ENCODE measurements at regions not wholly inside any gene's neighbourhood (a gene's known extent, or its start where the extent isn't known, plus 50 kb on each side); places are given as distances from the start of the nearest gene placed in this dataset.
"Not testable (repeated sequence)": the region's sequence is repeated elsewhere in the genome, so short reads cannot be mapped to it uniquely, and the experiment has no call there.

- H3K4me3 ChIP-seq = no peak overlapping the region
- no peaks in the 10 kb centered on the region for H3K4me1 ChIP-seq
- 82 to 87% methylated on average over 3 of the region's 3 CpGs for WGBS, 2 donors
- ATAC-seq = no peak
- intact Hi-C loops (cut with DNase I) = no loop called here
- no peaks in the 10 kb centered on the region for H3K27me3 ChIP-seq
- no peaks in the 10 kb centered on the region for H3K36me3 ChIP-seq
- no peak overlapping the region for H3K27ac ChIP-seq
- TF ChIP-seq CTCF (IDR thresholded peaks at IDR 0.05) = no peak
- no peak for DNase-seq
- peaks cover 0 to 7% (median 0%) of the 10 kb centered on the region in 11 donors for H3K9me3 ChIP-seq
Observed at GRCh38 chr7:119096683-119097082, 872.2 kb downstream of the ANKRD7 start.

GRCh38 chr7:119100611-119101258, 876.2 kb downstream of the ANKRD7 start:
- H3K27me3 ChIP-seq; H3K36me3 ChIP-seq; intact Hi-C loops (cut with DNase I); DNase-seq; H3K4me1 ChIP-seq; H3K27ac ChIP-seq; ATAC-seq; H3K4me3 ChIP-seq; H3K9me3 ChIP-seq: not testable (repeated sequence)
- WGBS, 2 donors = 11 to 18% methylated on average over 4 of the region's 4 CpGs

- H3K9me3 ChIP-seq = peaks cover 0 to 7% (median 0%) of the 10 kb centered on the region in 11 donors
- no peaks in the 10 kb centered on the region for H3K27me3 ChIP-seq
- no peak overlapping the region for H3K4me3 ChIP-seq
- ATAC-seq = no peak
- H3K27ac ChIP-seq = no peak overlapping the region
- no peak for TF ChIP-seq CTCF (IDR thresholded peaks at IDR 0.05)
- intact Hi-C loops (cut with DNase I) = no loop called here
- H3K4me1 ChIP-seq = no peaks in the 10 kb centered on the region
- WGBS, 2 donors = 65 to 70% methylated on average over 1 of the region's 1 CpG
- H3K36me3 ChIP-seq = no peaks in the 10 kb centered on the region
- no peak for DNase-seq
Observed at GRCh38 chr7:119102291-119102690, 877.8 kb downstream of the ANKRD7 start.

- H3K27ac ChIP-seq = no peak overlapping the region
- no peak for ATAC-seq
- peaks cover 0 to 14% (median 3%) of the 10 kb centered on the region in 11 donors for H3K9me3 ChIP-seq
- no peak for DNase-seq
- H3K4me3 ChIP-seq = no peak overlapping the region
- H3K27me3 ChIP-seq = no peaks in the 10 kb centered on the region
- WGBS, 2 donors = 58 to 78% methylated on average over 1 of the region's 1 CpG
- TF ChIP-seq CTCF (IDR thresholded peaks at IDR 0.05) = no peak
- H3K36me3 ChIP-seq = no peaks in the 10 kb centered on the region
- no peaks in the 10 kb centered on the region for H3K4me1 ChIP-seq
- intact Hi-C loops (cut with DNase I) = no loop called here
Observed at GRCh38 chr7:119105381-119105780, 880.9 kb downstream of the ANKRD7 start.

- intact Hi-C loops (cut with DNase I) = no loop called here
- no peak for TF ChIP-seq CTCF (IDR thresholded peaks at IDR 0.05)
- WGBS, 2 donors = 82 to 85% methylated on average over 8 of the region's 8 CpGs
- Histone ChIP-seq H3K27me3 (no peaks in the 10 kb centered on the region), H3K27ac (no peak overlapping the region), H3K9me3 (peaks cover 0 to 12% (median 0%) of the 10 kb centered on the region in 11 donors), H3K36me3 (no peaks in the 10 kb centered on the region), H3K4me1 (no peaks in the 10 kb centered on the region), H3K4me3 (no peak overlapping the region)
- DNase-seq (no peak), ATAC-seq (no peak)
Observed at GRCh38 chr7:119123326-119123725, 898.8 kb downstream of the ANKRD7 start.

All from heart right ventricle (tissue), 16 donors.